HUES6 (cell line): ENCODE measurements at regions not wholly inside any gene's neighbourhood (a gene's known extent, or its start where the extent isn't known, plus 50 kb on each side); places are given as distances from the start of the nearest gene placed in this dataset.
"Not testable (repeated sequence)": the region's sequence is repeated elsewhere in the genome, so short reads cannot be mapped to it uniquely, and the experiment has no call there.

ENCODE experiments used
- H3K27ac ChIP-seq: 2 replicates; pipeline ENCODE4 v1.7.0; 2013; ENCODE audit warnings: low read depth, mild to moderate bottlenecking, low read length, inconsistent platforms
- H3K27me3 ChIP-seq: 2 replicates; pipeline ENCODE4 v1.6.1; 2013; ENCODE audit warnings: low read length; ENCODE audit not compliant: control insufficient read depth, insufficient read depth
- H3K36me3 ChIP-seq: 2 replicates; pipeline ENCODE4 v1.6.1; 2013; ENCODE audit warnings: low read length; ENCODE audit not compliant: control insufficient read depth, insufficient read depth
- H3K4me1 ChIP-seq: 2 replicates; pipeline ENCODE4 v1.6.1; 2013; ENCODE audit warnings: low read length; ENCODE audit not compliant: control insufficient read depth, insufficient read depth
- H3K4me3 ChIP-seq: 2 replicates; pipeline ENCODE4 v1.5.1; 2013; ENCODE audit warnings: low read depth, low read length
- H3K9ac ChIP-seq: one replicate; pipeline ENCODE4 v1.6.1; 2013; ENCODE audit warnings: mild to moderate bottlenecking, low read length
- H3K9me3 ChIP-seq: 2 replicates; pipeline ENCODE4 v1.6.1; 2013; ENCODE audit warnings: low read depth, low read length; ENCODE audit not compliant: control insufficient read depth, insufficient read depth

DNA sequence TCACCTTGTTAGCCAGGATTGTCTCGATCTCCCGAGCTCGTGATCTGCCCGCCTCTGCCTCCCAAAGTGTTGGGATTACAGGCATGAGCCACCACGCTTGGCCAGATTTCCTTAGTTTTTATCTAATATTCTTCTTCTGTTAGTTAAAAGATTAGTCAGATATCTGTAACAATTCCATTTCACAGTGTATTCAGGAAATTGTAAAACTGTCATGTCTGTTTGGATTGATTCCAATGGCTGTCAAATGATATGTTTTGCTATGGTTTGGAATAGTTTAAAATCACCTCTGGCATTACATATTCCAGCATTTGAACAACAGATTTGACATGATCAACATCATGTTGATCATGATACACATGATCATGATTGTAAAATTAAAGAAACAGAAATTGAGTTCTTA is 193.6 kb upstream of the DAB2 start:
- no peak overlapping the region for H3K27ac ChIP-seq
- no peaks in the 10 kb centered on the region for H3K27me3 ChIP-seq

DNA sequence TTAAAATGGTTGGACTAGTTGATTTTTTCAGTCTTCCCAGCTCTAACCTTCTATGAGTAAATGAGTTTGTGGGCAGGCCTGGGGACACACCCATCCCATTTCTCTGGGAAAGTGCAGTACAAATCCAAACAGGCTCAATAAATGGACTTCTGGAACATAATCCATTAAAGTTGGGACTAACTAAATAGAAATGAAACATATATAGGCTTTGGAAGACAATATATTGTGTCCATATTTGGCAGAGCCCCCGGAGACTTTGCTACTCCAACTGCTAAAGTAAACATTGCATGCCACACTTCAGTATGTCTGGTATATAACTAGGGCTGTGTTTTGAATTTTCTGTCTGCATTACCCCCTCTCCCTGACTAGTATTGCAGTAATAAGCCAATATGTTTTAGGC is 191.4 kb upstream of the DAB2 start:
- Histone ChIP-seq H3K4me1 (no peaks in the 10 kb centered on the region), H3K27ac (no peak overlapping the region), H3K9ac (no peak overlapping the region), H3K9me3 (no peaks in the 10 kb centered on the region), H3K4me3 (no peak overlapping the region), H3K36me3 (no peaks in the 10 kb centered on the region), H3K27me3 (no peaks in the 10 kb centered on the region)

More for the DNA sequence above, 193.6 kb upstream of the DAB2 start:
- H3K9ac ChIP-seq = no peak overlapping the region
- H3K9me3 ChIP-seq = no peaks in the 10 kb centered on the region
- H3K4me1 ChIP-seq = no peaks in the 10 kb centered on the region
- H3K36me3 ChIP-seq = no peaks in the 10 kb centered on the region
- no peak overlapping the region for H3K4me3 ChIP-seq

DNA sequence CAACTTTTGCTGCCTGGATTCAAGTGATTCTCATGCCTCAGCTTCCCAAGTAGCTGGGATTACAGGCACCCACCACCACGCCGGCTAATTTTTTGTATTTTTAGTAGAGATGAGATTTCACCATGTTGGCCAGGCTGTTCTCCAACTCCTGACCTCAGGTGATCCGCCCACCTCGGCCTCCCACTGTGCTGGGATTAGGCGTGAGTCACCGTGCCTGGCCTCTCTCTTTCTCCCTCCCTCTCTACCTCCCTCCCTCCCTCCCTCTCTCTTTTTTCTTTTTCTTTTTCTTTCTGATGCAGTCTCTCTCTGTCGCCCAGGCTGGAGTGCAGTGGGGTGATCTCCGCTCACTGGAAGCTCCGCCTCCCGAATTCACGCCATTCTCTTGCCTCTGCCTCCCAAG is 186.3 kb upstream of the DAB2 start:
- H3K4me3 ChIP-seq, H3K4me1 ChIP-seq, H3K27me3 ChIP-seq, H3K36me3 ChIP-seq, H3K9me3 ChIP-seq, H3K9ac ChIP-seq, H3K27ac ChIP-seq: not testable (repeated sequence)

DNA sequence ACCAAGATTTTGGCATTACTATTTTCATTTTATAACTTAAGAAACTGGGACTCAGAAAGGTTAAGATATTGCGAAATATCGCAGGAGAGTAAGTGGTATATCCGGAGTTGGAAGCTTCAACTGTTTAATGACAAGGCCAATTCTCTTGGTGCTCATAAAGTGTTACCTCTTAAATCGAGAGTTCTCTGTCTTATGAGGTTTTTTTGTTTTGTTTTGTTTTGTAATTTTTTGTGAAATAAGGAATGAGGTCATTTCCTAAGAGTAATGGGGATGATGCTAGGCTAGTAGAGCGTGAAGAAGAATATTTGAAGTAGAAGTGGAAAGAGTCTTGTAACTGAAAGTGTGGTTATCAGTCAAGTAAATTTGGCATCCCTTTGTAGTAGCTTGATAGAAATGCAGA is 183.2 kb upstream of the DAB2 start:
- H3K9me3 ChIP-seq = no peaks in the 10 kb centered on the region
- H3K4me3 ChIP-seq = no peak overlapping the region
- no peak overlapping the region for H3K9ac ChIP-seq
- no peaks in the 10 kb centered on the region for H3K4me1 ChIP-seq
- no peaks in the 10 kb centered on the region for H3K27me3 ChIP-seq
- H3K36me3 ChIP-seq = no peaks in the 10 kb centered on the region
- H3K27ac ChIP-seq = no peak overlapping the region

DNA sequence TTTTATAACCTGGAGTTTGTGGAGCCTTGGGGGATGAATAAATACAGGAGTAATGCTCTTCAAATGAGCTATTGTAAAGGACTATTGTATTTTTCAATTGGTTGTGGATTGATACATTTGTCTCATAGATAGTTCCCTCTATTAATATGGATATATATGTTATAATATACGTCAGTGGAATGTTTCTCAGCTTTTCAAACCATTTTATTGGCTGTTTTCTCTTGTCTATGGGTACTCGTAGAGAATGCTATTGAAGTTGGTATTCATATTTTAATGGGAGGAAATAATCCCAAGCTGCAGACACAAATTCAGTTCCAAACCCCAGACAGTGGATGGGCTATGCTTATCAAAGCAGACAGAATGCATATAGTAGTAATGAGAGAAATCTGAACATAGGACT is 181.8 kb upstream of the DAB2 start:
- H3K36me3 ChIP-seq = no peaks in the 10 kb centered on the region
- H3K27ac ChIP-seq = no peak overlapping the region
- no peaks in the 10 kb centered on the region for H3K27me3 ChIP-seq

DNA sequence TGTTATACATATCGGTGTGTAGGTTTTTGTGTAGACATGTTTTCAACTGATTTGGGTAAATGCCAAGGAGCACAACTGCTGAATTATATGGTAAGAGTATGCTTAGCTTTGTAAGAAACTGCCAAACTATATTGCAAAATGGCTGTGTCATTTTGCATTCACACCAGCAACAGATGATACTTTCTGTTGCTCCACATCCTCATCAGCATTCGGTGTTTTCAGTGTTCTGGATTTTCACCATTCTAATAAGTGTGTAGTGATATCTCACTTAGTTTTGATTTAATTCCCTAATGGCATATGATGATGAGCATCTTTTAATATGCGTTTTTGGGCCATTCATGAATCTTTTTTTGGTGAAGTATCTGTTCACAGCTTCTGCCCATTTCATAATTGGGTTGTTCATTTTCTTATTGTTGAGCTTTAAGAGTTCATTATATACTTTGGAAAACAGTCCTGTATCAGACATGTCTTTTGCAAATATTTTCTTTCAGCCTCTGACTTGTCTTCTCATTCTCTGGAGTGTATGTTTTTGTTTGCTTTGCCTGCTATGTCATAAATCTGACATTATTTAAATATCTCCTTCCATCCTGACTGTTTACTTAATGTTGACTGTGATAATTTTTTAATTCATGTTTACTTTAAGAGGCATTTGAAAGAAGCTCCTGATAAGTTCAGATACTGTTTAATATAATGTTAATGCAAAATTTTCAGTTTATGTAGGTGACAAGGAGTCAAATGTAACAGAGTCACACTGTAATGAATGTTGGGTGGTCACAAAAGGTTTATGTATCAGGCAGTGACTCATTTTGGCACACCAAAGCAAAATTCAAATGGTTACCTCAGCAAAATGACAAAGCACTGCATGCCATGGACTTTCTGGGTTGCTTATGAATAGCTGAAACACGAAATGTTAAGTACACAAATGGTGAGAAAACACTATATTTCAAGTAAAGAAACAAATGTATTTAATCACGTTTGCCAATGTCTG is 181.1 kb upstream of the DAB2 start:
- no peaks in the 10 kb centered on the region for H3K27me3 ChIP-seq
- H3K9me3 ChIP-seq = no peaks in the 10 kb centered on the region
- H3K36me3 ChIP-seq = no peaks in the 10 kb centered on the region
- H3K9ac ChIP-seq = no peak overlapping the region
- no peak overlapping the region for H3K27ac ChIP-seq
- H3K4me3 ChIP-seq = no peak overlapping the region
- no peaks in the 10 kb centered on the region for H3K4me1 ChIP-seq

More for the DNA sequence above, 181.8 kb upstream of the DAB2 start:
- Histone ChIP-seq H3K9me3 (no peaks in the 10 kb centered on the region), H3K9ac (no peak overlapping the region), H3K4me3 (no peak overlapping the region), H3K4me1 (no peaks in the 10 kb centered on the region)

DNA sequence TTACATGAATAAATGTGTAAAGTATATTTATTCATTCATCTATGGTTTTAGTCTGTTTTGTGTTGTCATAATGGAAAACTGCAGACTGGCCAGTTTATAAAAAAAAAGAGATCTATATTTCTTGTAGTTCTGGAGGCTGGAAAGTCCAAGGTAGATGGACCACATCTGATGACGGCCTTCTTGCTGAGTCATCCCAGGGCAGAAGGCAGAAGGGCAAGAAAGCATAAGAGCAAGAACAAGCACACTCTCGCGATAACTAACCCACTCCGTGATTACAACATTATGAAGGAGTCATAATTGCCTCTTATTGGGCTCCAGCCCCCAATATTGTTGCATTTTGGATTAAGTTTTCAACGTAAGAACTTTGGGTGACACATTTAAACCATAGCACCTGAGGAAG is 180.4 kb upstream of the DAB2 start:
- no peak overlapping the region for H3K27ac ChIP-seq
- no peak overlapping the region for H3K9ac ChIP-seq
- H3K9me3 ChIP-seq = no peaks in the 10 kb centered on the region
- no peak overlapping the region for H3K4me3 ChIP-seq
- no peaks in the 10 kb centered on the region for H3K36me3 ChIP-seq
- no peaks in the 10 kb centered on the region for H3K27me3 ChIP-seq
- H3K4me1 ChIP-seq = no peaks in the 10 kb centered on the region

DNA sequence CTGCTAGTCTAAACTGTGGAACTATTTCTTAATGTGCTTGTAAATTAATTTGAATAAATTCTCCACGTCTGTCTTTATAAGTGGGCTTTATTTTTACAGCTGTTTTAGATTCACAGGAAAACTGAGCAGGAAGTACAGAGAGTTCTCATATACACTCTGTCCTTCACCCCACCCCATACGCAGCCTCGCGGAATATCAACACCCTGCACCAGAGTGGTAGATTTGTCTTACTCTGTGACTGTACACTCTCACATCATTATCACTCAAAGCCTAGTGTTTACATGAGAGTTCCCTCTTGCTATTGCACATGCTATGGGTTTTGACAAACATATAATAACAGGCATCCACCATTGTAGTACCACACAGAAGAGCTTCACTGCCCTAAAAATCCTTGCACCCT is 179.7 kb upstream of the DAB2 start:
- no peak overlapping the region for H3K27ac ChIP-seq

DNA sequence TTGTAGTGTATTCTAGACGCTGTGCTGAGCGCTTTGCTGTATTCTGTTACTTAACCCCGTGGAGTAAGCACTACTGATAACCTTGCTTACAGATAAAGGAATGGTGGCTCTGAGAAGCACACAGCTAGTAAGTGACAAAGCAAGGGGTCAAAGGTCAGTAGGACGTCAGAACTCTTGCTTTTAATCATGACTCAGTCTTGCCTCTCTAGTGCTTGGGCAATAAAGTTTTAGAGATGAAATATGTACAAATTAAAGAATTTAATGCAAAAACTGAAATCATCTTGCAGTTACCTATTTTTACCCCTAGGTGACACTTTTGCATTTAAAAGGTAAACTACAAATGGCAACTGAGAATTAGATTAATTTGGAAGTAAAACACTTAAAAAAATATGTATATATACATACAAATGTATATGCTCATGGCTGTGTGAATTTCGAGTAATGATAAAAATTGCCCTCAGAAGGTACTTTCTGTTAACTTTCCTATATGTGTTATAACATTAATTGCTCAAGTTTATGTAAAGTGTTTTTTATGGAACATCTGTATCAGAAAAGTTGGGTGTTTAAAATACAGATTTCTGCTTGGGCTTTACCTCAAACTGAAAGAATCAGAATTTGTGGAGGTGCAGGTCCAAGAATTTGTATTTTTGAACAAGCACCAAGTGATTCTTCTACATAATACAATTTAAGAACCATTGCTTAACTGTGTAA is 175.1 kb upstream of the DAB2 start:
- Histone ChIP-seq H3K36me3 (no peaks in the 10 kb centered on the region), H3K4me1 (peaks cover 7% of the 10 kb centered on the region; the same call in 1 of the 2 replicates), H3K9ac (no peak overlapping the region), H3K9me3 (no peaks in the 10 kb centered on the region), H3K27ac (no peak overlapping the region), H3K4me3 (no peak overlapping the region), H3K27me3 (no peaks in the 10 kb centered on the region)

More for the DNA sequence above, 179.7 kb upstream of the DAB2 start:
- no peak overlapping the region for H3K4me3 ChIP-seq
- H3K36me3 ChIP-seq = no peaks in the 10 kb centered on the region
- no peaks in the 10 kb centered on the region for H3K9me3 ChIP-seq
- no peaks in the 10 kb centered on the region for H3K27me3 ChIP-seq
- no peaks in the 10 kb centered on the region for H3K4me1 ChIP-seq
- no peak overlapping the region for H3K9ac ChIP-seq

DNA sequence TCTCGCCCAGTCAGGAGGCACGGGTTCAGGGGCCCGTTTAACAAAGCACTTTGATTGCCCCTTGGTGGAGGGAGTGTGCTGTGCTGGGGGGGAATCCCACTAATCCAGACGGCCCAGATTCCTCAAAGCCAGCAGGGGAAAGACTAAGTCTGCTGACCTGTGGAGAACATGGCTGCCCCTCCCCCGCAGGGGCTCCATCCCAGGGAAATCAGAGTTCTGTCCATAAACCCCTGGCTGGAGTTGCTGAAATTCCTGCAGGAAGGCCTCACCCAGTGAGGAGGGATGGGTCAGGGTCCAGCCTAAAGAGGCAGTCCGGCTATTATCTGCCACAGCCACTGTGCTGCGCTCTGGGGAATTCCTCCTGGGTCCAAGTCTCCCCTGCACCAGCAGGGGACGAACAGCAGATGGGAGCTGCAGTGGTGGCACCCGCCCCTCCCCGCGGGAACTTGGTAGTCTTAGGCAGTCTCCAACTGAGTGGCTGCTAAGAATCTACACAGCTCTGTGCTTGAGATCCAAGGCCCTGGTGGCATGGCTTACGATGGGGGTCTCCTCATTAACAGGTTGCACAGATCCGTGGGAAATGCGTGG is 174.0 kb upstream of the DAB2 start:
- H3K27me3 ChIP-seq = no peaks in the 10 kb centered on the region
- no peak overlapping the region for H3K27ac ChIP-seq
- H3K9ac ChIP-seq = no peak overlapping the region
- H3K4me1 ChIP-seq = peaks cover 7% of the 10 kb centered on the region; the same call in 1 of the 2 replicates
- no peak overlapping the region for H3K4me3 ChIP-seq
- no peaks in the 10 kb centered on the region for H3K9me3 ChIP-seq
- H3K36me3 ChIP-seq = no peaks in the 10 kb centered on the region

DNA sequence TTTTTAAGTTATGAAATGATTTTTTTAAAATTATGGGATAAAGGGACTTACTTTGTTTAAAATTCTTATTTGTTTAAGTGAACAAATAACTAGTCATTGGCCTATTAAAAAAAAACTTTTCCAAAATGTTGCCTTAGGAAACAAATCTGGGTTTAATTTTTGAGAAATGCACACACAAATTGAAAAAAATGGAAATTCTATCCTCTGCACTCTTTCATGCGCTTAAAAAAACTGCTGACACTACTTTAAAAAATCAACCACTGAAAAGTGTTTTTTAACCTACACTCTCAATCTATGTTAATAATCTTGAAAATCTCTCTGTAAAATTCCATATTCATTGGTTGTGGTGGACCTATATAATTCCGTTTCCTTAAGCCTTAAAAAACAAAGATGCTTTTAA is 163.4 kb upstream of the DAB2 start:
- Histone ChIP-seq H3K4me3 (no peak overlapping the region), H3K9ac (no peak overlapping the region), H3K27ac (no peak overlapping the region), H3K36me3 (no peaks in the 10 kb centered on the region), H3K4me1 (no peaks in the 10 kb centered on the region), H3K27me3 (no peaks in the 10 kb centered on the region), H3K9me3 (no peaks in the 10 kb centered on the region)
